HEK293 (cell line): ENCODE measurements at regions not wholly inside any gene's neighbourhood (a gene's known extent, or its start where the extent isn't known, plus 50 kb on each side); places are given as distances from the start of the nearest gene placed in this dataset.

Experiments used
- ZBTB20 ChIP-seq: fragments of 450-650 bp; formaldehyde crosslinking; IDR thresholded peaks from 2 replicates; pipeline ENCODE4 v1.5.1; 2016; ENCODE audit warnings: missing biosample characterization, missing genetic modification characterization
- ZNF24 ChIP-seq: fragments of 450-650 bp; formaldehyde crosslinking; IDR thresholded peaks from 2 replicates; pipeline ENCODE4 v1.5.1; 2016; ENCODE audit warnings: missing biosample characterization, missing genetic modification characterization
- ZNF426 ChIP-seq: fragments of 450-650 bp; formaldehyde crosslinking; IDR thresholded peaks from 2 replicates; pipeline ENCODE4 v1.5.1; 2017; ENCODE audit warnings: missing biosample characterization, missing genetic modification characterization, mild to moderate bottlenecking, inconsistent platforms, moderate library complexity
- ZNF623 ChIP-seq: fragments of 450-650 bp; formaldehyde crosslinking; IDR thresholded peaks from 2 replicates; pipeline ENCODE4 v1.5.1; 2016; ENCODE audit warnings: missing biosample characterization, missing genetic modification characterization
- TF ChIP-seq, protein P1 (sequence below): fragments of 450-650 bp; formaldehyde crosslinking; IDR thresholded peaks from 2 replicates; pipeline ENCODE4 v1.5.1; 2016; ENCODE audit warnings: missing biosample characterization, missing genetic modification characterization, borderline replicate concordance
- TF ChIP-seq, protein P2 (sequence below): fragments of 450-650 bp; formaldehyde crosslinking; IDR thresholded peaks from 2 replicates; pipeline ENCODE4 v1.5.1; 2017; ENCODE audit warnings: missing biosample characterization, mild to moderate bottlenecking, missing genetic modification characterization, moderate library complexity
- TF ChIP-seq, protein P3 (sequence below): fragments of 450-650 bp; formaldehyde crosslinking; IDR thresholded peaks from 2 replicates; pipeline ENCODE4 v1.5.1; 2016; ENCODE audit warnings: missing biosample characterization, missing genetic modification characterization
- TF ChIP-seq, protein P4 (sequence below): fragments of 450-650 bp; formaldehyde crosslinking; IDR thresholded peaks from 2 replicates; pipeline ENCODE4 v1.5.1; 2016; ENCODE audit warnings: missing biosample characterization, missing genetic modification characterization
- TF ChIP-seq, protein P5 (sequence below): fragments of 450-650 bp; formaldehyde crosslinking; IDR thresholded peaks from 2 replicates; pipeline ENCODE4 v1.5.1; 2017; ENCODE audit warnings: missing biosample characterization, missing genetic modification characterization

DNA sequence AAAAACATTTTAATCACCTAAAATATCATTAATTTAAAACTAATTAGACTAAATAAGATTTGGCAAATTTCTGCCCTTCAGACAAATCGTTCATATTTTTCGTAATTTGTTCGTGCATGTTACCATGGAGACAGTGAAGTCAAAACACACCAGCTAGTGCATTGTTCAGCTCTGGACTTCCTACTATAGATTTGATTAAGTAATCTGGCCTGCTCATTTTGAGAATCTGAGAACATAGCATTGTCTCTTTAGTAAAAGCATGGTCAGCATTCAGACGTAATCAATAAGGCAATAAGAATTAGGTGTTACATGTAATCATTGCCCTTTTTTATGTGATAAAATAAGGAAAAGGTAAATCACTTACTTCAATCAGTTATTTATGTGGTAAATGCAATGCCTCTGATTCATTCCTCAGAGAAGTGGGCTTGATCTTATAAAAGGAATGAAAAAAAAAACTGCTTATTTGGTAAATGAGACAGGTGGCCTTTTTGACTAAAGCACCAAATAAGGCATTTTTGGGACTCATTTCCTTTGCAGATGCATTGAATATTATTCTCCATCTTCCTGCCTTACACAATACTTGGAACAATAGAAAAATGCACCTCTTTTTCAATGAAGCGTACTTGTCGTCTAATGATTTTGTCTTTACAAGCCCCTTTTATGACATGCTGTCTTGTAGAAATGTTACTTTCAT is 84.5 kb upstream of the FNDC3B start:
- TF ChIP-seq, protein P1, sequence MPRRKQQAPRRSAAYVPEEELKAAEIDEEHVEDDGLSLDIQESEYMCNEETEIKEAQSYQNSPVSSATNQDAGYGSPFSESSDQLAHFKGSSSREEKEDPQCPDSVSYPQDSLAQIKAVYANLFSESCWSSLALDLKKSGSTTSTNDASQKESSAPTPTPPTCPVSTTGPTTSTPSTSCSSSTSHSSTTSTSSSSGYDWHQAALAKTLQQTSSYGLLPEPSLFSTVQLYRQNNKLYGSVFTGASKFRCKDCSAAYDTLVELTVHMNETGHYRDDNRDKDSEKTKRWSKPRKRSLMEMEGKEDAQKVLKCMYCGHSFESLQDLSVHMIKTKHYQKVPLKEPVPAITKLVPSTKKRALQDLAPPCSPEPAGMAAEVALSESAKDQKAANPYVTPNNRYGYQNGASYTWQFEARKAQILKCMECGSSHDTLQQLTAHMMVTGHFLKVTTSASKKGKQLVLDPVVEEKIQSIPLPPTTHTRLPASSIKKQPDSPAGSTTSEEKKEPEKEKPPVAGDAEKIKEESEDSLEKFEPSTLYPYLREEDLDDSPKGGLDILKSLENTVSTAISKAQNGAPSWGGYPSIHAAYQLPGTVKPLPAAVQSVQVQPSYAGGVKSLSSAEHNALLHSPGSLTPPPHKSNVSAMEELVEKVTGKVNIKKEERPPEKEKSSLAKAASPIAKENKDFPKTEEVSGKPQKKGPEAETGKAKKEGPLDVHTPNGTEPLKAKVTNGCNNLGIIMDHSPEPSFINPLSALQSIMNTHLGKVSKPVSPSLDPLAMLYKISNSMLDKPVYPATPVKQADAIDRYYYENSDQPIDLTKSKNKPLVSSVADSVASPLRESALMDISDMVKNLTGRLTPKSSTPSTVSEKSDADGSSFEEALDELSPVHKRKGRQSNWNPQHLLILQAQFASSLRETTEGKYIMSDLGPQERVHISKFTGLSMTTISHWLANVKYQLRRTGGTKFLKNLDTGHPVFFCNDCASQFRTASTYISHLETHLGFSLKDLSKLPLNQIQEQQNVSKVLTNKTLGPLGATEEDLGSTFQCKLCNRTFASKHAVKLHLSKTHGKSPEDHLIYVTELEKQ, result no peak
- TF ChIP-seq, protein P2, sequence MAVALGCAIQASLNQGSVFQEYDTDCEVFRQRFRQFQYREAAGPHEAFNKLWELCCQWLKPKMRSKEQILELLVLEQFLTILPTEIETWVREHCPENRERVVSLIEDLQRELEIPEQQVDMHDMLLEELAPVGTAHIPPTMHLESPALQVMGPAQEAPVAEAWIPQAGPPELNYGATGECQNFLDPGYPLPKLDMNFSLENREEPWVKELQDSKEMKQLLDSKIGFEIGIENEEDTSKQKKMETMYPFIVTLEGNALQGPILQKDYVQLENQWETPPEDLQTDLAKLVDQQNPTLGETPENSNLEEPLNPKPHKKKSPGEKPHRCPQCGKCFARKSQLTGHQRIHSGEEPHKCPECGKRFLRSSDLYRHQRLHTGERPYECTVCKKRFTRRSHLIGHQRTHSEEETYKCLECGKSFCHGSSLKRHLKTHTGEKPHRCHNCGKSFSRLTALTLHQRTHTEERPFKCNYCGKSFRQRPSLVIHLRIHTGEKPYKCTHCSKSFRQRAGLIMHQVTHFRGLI, result no peak
- TF ChIP-seq, protein P3, sequence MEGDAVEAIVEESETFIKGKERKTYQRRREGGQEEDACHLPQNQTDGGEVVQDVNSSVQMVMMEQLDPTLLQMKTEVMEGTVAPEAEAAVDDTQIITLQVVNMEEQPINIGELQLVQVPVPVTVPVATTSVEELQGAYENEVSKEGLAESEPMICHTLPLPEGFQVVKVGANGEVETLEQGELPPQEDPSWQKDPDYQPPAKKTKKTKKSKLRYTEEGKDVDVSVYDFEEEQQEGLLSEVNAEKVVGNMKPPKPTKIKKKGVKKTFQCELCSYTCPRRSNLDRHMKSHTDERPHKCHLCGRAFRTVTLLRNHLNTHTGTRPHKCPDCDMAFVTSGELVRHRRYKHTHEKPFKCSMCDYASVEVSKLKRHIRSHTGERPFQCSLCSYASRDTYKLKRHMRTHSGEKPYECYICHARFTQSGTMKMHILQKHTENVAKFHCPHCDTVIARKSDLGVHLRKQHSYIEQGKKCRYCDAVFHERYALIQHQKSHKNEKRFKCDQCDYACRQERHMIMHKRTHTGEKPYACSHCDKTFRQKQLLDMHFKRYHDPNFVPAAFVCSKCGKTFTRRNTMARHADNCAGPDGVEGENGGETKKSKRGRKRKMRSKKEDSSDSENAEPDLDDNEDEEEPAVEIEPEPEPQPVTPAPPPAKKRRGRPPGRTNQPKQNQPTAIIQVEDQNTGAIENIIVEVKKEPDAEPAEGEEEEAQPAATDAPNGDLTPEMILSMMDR (tag by site-specific recombination), result no peak
- TF ChIP-seq ZNF623, result no peak
- no peak for TF ChIP-seq ZBTB20 (tag by site-specific recombination)
- TF ChIP-seq, protein P4, sequence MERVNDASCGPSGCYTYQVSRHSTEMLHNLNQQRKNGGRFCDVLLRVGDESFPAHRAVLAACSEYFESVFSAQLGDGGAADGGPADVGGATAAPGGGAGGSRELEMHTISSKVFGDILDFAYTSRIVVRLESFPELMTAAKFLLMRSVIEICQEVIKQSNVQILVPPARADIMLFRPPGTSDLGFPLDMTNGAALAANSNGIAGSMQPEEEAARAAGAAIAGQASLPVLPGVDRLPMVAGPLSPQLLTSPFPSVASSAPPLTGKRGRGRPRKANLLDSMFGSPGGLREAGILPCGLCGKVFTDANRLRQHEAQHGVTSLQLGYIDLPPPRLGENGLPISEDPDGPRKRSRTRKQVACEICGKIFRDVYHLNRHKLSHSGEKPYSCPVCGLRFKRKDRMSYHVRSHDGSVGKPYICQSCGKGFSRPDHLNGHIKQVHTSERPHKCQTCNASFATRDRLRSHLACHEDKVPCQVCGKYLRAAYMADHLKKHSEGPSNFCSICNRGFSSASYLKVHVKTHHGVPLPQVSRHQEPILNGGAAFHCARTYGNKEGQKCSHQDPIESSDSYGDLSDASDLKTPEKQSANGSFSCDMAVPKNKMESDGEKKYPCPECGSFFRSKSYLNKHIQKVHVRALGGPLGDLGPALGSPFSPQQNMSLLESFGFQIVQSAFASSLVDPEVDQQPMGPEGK (tag by site-specific recombination), result no peak
- TF ChIP-seq ZNF426 (tag by site-specific recombination), result no peak
- TF ChIP-seq, protein P5, sequence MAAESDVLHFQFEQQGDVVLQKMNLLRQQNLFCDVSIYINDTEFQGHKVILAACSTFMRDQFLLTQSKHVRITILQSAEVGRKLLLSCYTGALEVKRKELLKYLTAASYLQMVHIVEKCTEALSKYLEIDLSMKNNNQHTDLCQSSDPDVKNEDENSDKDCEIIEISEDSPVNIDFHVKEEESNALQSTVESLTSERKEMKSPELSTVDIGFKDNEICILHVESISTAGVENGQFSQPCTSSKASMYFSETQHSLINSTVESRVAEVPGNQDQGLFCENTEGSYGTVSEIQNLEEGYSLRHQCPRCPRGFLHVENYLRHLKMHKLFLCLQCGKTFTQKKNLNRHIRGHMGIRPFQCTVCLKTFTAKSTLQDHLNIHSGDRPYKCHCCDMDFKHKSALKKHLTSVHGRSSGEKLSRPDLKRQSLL, result no peak
- TF ChIP-seq ZNF24, result no peak
